T-helper 2 cell treated with Interferon-gamma antibody and Interleukin-4, amounts not matched to agents 5 μg/mL and 100 μg/mL, for 36 hours (primary cell): ENCODE measurements at regions not wholly inside any gene's neighbourhood (a gene's known extent, or its start where the extent isn't known, plus 50 kb on each side); places are given as distances from the start of the nearest gene placed in this dataset.
A peak's percentile ranks its signal among the peaks of the same experiment; 100 is the strongest.

Experiments
- DNase-seq: peaks from one replicate; pipeline ENCODE4 v3.0.0; 2021; ENCODE audit warnings: low spot score
- H3K27ac Mint-ChIP-seq: one replicate; pipeline ENCODE4 v1.8.0; 2021; ENCODE audit warnings: mild to moderate bottlenecking, mixed read lengths
- H3K27me3 Mint-ChIP-seq: one replicate; pipeline ENCODE4 v1.8.0; 2021; ENCODE audit warnings: low read depth, mixed read lengths
- H3K36me3 Mint-ChIP-seq: one replicate; pipeline ENCODE4 v1.8.0; 2021; ENCODE audit warnings: low read depth, mixed read lengths
- H3K4me1 Mint-ChIP-seq: one replicate; pipeline ENCODE4 v1.8.0; 2021; ENCODE audit warnings: low read depth, mixed read lengths
- H3K4me3 Mint-ChIP-seq: one replicate; pipeline ENCODE4 v1.8.0; 2022; ENCODE audit warnings: mild to moderate bottlenecking, moderate library complexity, mixed read lengths
- H3K9me3 Mint-ChIP-seq: one replicate; pipeline ENCODE4 v1.8.0; 2021; ENCODE audit warnings: mixed read lengths

- peaks cover 57% of the 10 kb centered on the region for H3K4me1 Mint-ChIP-seq
- peaks cover 2% of the 10 kb centered on the region for H3K27me3 Mint-ChIP-seq
- no peak overlapping the region for H3K27ac Mint-ChIP-seq
- peaks cover 29% of the 10 kb centered on the region for H3K36me3 Mint-ChIP-seq
- DNase-seq, result no peak
- peaks cover 38% of the 10 kb centered on the region for H3K9me3 Mint-ChIP-seq
- H3K4me3 Mint-ChIP-seq, result no peak overlapping the region
These were observed 239.8 kb upstream of the PREP start for GRCh38 chr6:105642708-105643107.

- peaks cover 48% of the 10 kb centered on the region for H3K4me1 Mint-ChIP-seq
- no peak overlapping the region for H3K4me3 Mint-ChIP-seq
- peaks cover 29% of the 10 kb centered on the region for H3K36me3 Mint-ChIP-seq
- no peak for DNase-seq
- H3K27ac Mint-ChIP-seq, result no peak overlapping the region
- peaks cover 38% of the 10 kb centered on the region for H3K9me3 Mint-ChIP-seq
- peaks cover 2% of the 10 kb centered on the region for H3K27me3 Mint-ChIP-seq
These were observed 238.6 kb upstream of the PREP start for GRCh38 chr6:105641504-105641903.

GRCh38 chr6:105639124-105639523 lies 236.2 kb upstream of the PREP start:
- H3K4me1 Mint-ChIP-seq, result peaks cover 34% of the 10 kb centered on the region
- H3K27ac Mint-ChIP-seq, result no peak overlapping the region
- peaks cover 29% of the 10 kb centered on the region for H3K36me3 Mint-ChIP-seq
- peaks cover 38% of the 10 kb centered on the region for H3K9me3 Mint-ChIP-seq
- H3K4me3 Mint-ChIP-seq, result no peak overlapping the region
- peaks cover 2% of the 10 kb centered on the region for H3K27me3 Mint-ChIP-seq
- DNase-seq, result no peak

DNA sequence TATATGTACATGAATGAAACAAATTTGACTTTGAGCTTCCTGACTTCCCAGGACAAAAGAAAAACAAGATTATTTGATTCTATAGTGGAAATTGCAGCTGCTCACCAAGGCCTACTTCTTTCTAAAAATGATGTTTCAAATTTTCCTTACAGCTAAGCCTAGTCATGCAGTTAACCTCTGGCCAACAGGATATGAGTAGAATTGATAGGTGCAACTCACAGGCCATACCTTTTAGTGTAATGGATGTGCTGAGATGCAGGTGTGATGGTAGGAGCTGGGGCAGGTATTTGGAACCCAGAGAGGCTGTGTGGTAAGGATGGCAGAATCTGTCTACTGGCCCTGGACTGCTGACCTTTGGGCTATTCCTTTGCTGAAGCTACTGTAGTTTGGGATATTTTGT lies 230.9 kb upstream of the PREP start:
- no peak for DNase-seq
- peaks cover 40% of the 10 kb centered on the region for H3K9me3 Mint-ChIP-seq
- H3K27ac Mint-ChIP-seq, result no peak overlapping the region
- H3K4me3 Mint-ChIP-seq, result no peak overlapping the region
- H3K27me3 Mint-ChIP-seq, result peaks cover 2% of the 10 kb centered on the region
- peaks cover 15% of the 10 kb centered on the region for H3K4me1 Mint-ChIP-seq
- H3K36me3 Mint-ChIP-seq, result peaks cover 18% of the 10 kb centered on the region

GRCh38 chr6:105628156-105628860 lies 225.4 kb upstream of the PREP start:
- Mint-ChIP-seq H3K36me3 (peaks cover 21% of the 10 kb centered on the region), H3K27ac (peak overlapping the region; percentile 49), H3K4me3 (no peak overlapping the region), H3K4me1 (peaks cover 25% of the 10 kb centered on the region), H3K9me3 (peaks cover 58% of the 10 kb centered on the region), H3K27me3 (no peaks in the 10 kb centered on the region)
- DNase-seq, result no peak

DNA sequence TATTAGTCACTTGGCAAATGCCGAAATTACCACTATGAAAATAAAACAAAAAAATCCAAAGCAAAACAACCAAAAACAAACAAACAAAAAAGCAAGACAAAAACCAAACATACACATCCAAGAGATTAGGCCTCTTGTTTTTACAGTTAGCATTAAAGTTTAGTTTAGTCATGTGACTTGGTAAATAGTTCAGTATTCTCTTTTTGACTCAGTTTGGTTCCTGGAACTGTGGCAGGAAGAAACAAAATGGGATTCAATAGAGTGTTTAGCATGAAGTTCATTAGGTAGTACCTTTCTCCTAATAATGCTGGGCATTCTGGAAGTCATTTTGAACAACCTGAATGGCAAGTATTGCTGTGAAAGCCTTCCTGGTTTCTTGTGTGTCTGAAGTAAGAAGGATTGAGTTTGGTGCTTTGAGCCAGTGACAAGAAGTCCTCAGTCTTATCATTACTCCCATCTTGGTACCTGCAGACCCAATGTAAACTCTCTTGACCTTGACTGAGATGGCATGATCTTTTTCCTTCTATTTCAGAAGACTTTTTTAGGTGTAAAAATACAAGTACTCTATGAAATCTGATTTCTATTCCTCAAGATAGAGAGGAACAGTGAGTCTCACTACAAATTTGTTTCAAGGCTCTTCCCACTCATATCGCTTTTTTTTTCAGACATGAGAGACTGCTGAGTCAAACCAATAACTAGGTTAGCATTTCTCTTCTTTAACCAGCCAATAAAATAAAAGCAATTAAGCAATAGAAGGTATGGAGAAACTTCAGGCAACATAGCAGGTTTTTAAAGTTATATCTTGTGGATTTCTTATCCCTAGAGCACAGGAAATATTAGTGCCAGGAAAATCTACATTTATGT lies 223.6 kb upstream of the PREP start:
- peak overlapping the region; percentile 14 for H3K4me3 Mint-ChIP-seq
- H3K9me3 Mint-ChIP-seq, result peaks cover 48% of the 10 kb centered on the region
- no peaks in the 10 kb centered on the region for H3K27me3 Mint-ChIP-seq
- DNase-seq, result no peak
- peaks cover 19% of the 10 kb centered on the region for H3K36me3 Mint-ChIP-seq
- H3K27ac Mint-ChIP-seq, result peak overlapping the region; percentile 68
- peaks cover 39% of the 10 kb centered on the region for H3K4me1 Mint-ChIP-seq

- H3K36me3 Mint-ChIP-seq, result peaks cover 13% of the 10 kb centered on the region
- peaks cover 35% of the 10 kb centered on the region for H3K9me3 Mint-ChIP-seq
- H3K4me3 Mint-ChIP-seq, result no peak overlapping the region
- H3K27me3 Mint-ChIP-seq, result no peaks in the 10 kb centered on the region
- peaks cover 44% of the 10 kb centered on the region for H3K4me1 Mint-ChIP-seq
- no peak overlapping the region for H3K27ac Mint-ChIP-seq
- DNase-seq, result no peak
These were observed 221.1 kb upstream of the PREP start for GRCh38 chr6:105624021-105624420.

DNA sequence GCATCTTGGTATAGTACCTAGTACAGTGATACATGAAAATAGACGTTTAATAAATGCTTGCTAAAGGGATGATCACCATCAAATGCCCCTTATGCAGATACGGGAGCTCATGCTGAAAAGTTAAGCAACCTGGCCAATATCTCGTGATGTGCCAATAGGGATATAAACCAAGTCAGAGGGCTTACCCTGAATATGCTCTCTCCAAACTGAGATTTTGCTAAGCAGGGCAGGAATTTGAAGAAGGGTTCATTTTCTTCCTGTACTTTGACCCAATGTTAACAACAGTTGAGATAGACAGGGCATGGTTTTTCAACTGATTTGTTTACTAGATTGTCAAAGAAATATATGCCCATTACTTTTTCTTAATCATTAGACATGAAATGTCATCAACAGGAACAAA lies 219.3 kb upstream of the PREP start:
- Mint-ChIP-seq H3K27me3 (no peaks in the 10 kb centered on the region), H3K4me3 (no peak overlapping the region), H3K27ac (no peak overlapping the region), H3K4me1 (peaks cover 32% of the 10 kb centered on the region), H3K9me3 (peaks cover 21% of the 10 kb centered on the region), H3K36me3 (peaks cover 9% of the 10 kb centered on the region)
- DNase-seq, result no peak

- Mint-ChIP-seq H3K4me3 (peak overlapping the region; percentile 10), H3K4me1 (peaks cover 27% of the 10 kb centered on the region), H3K27me3 (no peaks in the 10 kb centered on the region), H3K9me3 (peaks cover 23% of the 10 kb centered on the region), H3K36me3 (peaks cover 10% of the 10 kb centered on the region), H3K27ac (peak overlapping the region; percentile 21)
- no peak for DNase-seq
These were observed 218.8 kb upstream of the PREP start for GRCh38 chr6:105621564-105622175.

GRCh38 chr6:105620878-105621277 lies 218.0 kb upstream of the PREP start:
- no peak overlapping the region for H3K4me3 Mint-ChIP-seq
- DNase-seq, result peak; percentile 53

GRCh38 chr6:105619971-105620741 lies 217.3 kb upstream of the PREP start:
- no peak for DNase-seq
- H3K4me1 Mint-ChIP-seq, result peaks cover 19% of the 10 kb centered on the region
- peaks cover 28% of the 10 kb centered on the region for H3K9me3 Mint-ChIP-seq
- peaks cover 7% of the 10 kb centered on the region for H3K36me3 Mint-ChIP-seq
- H3K4me3 Mint-ChIP-seq, result no peak overlapping the region
- H3K27me3 Mint-ChIP-seq, result no peaks in the 10 kb centered on the region
- H3K27ac Mint-ChIP-seq, result no peak overlapping the region

More at GRCh38 chr6:105620878-105621277, 218.0 kb upstream of the PREP start:
- peaks cover 20% of the 10 kb centered on the region for H3K4me1 Mint-ChIP-seq
- H3K9me3 Mint-ChIP-seq, result peaks cover 24% of the 10 kb centered on the region
- peaks cover 7% of the 10 kb centered on the region for H3K36me3 Mint-ChIP-seq
- H3K27ac Mint-ChIP-seq, result peak overlapping the region; percentile 64
- H3K27me3 Mint-ChIP-seq, result no peaks in the 10 kb centered on the region

- Mint-ChIP-seq H3K27me3 (no peaks in the 10 kb centered on the region), H3K27ac (no peak overlapping the region), H3K36me3 (peaks cover 9% of the 10 kb centered on the region), H3K4me1 (peaks cover 19% of the 10 kb centered on the region), H3K9me3 (peaks cover 25% of the 10 kb centered on the region), H3K4me3 (no peak overlapping the region)
- no peak for DNase-seq
These were observed 215.4 kb upstream of the PREP start for GRCh38 chr6:105618247-105618646.

- DNase-seq, result no peak
- peaks cover 23% of the 10 kb centered on the region for H3K9me3 Mint-ChIP-seq
- peaks cover under 1% of the 10 kb centered on the region for H3K27me3 Mint-ChIP-seq
- peaks cover 9% of the 10 kb centered on the region for H3K36me3 Mint-ChIP-seq
- H3K4me3 Mint-ChIP-seq, result no peak overlapping the region
- no peak overlapping the region for H3K27ac Mint-ChIP-seq
- peaks cover 5% of the 10 kb centered on the region for H3K4me1 Mint-ChIP-seq
These were observed 213.6 kb upstream of the PREP start for GRCh38 chr6:105616521-105616920.
